GM21515 (cell line): ENCODE measurements at regions not wholly inside any gene's neighbourhood (a gene's known extent, or its start where the extent isn't known, plus 50 kb on each side); places are given as distances from the start of the nearest gene placed in this dataset.

Experiments used
- ATAC-seq: cut with Tn5 transposase; IDR thresholded peaks from one replicate; pipeline ENCODE4 v1.9.1; 2021; ENCODE audit not compliant: unreplicated experiment

- no peak for ATAC-seq
Measured at GRCh38 chr7:84336766-84337165, 142.2 kb upstream of the SEMA3A start.

- no peak for ATAC-seq
Measured at GRCh38 chr7:84336303-84336702, 141.7 kb upstream of the SEMA3A start.

GRCh38 chr7:84331616-84332015, 137.0 kb upstream of the SEMA3A start:
- no peak for ATAC-seq

GRCh38 chr7:84328571-84328970, 134.0 kb upstream of the SEMA3A start:
- no peak for ATAC-seq

- no peak for ATAC-seq
Measured at GRCh38 chr7:84324136-84324630, 129.6 kb upstream of the SEMA3A start.

GRCh38 chr7:84317536-84317935, 122.9 kb upstream of the SEMA3A start:
- no peak for ATAC-seq

GRCh38 chr7:84314263-84314662, 119.7 kb upstream of the SEMA3A start:
- no peak for ATAC-seq

- no peak for ATAC-seq
Measured at GRCh38 chr7:84304407-84304806, 109.8 kb upstream of the SEMA3A start.

- no peak for ATAC-seq
Measured at GRCh38 chr7:84302949-84303348, 108.4 kb upstream of the SEMA3A start.

- ATAC-seq = no peak
Measured at GRCh38 chr7:84297616-84298015, 103.0 kb upstream of the SEMA3A start.

GRCh38 chr7:84294847-84295455, 100.4 kb upstream of the SEMA3A start:
- no peak for ATAC-seq

GRCh38 chr7:84294391-84294790, 99.8 kb upstream of the SEMA3A start:
- ATAC-seq = no peak

- ATAC-seq = no peak
Measured at GRCh38 chr7:84291756-84292155, 97.2 kb upstream of the SEMA3A start.

- no peak for ATAC-seq
Measured at GRCh38 chr7:84283798-84284197, 89.2 kb upstream of the SEMA3A start.

- ATAC-seq = no peak
Measured at GRCh38 chr7:84281518-84281917, 86.9 kb upstream of the SEMA3A start.

GRCh38 chr7:84277628-84278224, 83.1 kb upstream of the SEMA3A start:
- no peak for ATAC-seq

GRCh38 chr7:84274029-84274638, 79.5 kb upstream of the SEMA3A start:
- ATAC-seq = no peak

GRCh38 chr7:84271543-84271942, 77.0 kb upstream of the SEMA3A start:
- ATAC-seq = no peak

- ATAC-seq = no peak
Measured at GRCh38 chr7:84264396-84264795, 69.8 kb upstream of the SEMA3A start.

- ATAC-seq = no peak
Measured at GRCh38 chr7:84263106-84263505, 68.5 kb upstream of the SEMA3A start.

GRCh38 chr7:84261509-84261908, 66.9 kb upstream of the SEMA3A start:
- ATAC-seq = no peak

- ATAC-seq = no peak
Measured at GRCh38 chr7:84258628-84259027, 64.0 kb upstream of the SEMA3A start.
